WTC11 (cell line): ENCODE measurements at regions not wholly inside any gene's neighbourhood (a gene's known extent, or its start where the extent isn't known, plus 50 kb on each side); places are given as distances from the start of the nearest gene placed in this dataset.

Experiments used
- ATAC-seq: fragments of 200-7000 bp; cut with Tn5 transposase; 2 replicates; pipeline ENCODE4 v1.10.0; 2021; ENCODE audit warnings: mild to moderate bottlenecking, moderate library complexity
- CTCF ChIA-PET: fragments of 300-600 bp; sonication (Branson Sonifier 250); formaldehyde crosslinking; loops from one replicate; lab custom pipeline; 2021; ENCODE audit warnings: antibody characterized with exemption; lab: Charles Lee
- POLR2A ChIA-PET: fragments of 350-600 bp; sonication (Branson Sonifier 250); formaldehyde crosslinking; loops from one replicate; lab custom pipeline; 2021; ENCODE audit warnings: antibody characterized with exemption; lab: Charles Lee
- DNase-seq: peaks from one replicate; pipeline ENCODE4 v3.0.0; 2021; ENCODE audit warnings: low spot score
- H3K27ac Mint-ChIP-seq: 2 replicates; pipeline ENCODE4 v1.8.0; 2021; ENCODE audit warnings: mixed read lengths
- H3K27me3 Mint-ChIP-seq: 2 replicates; pipeline ENCODE4 v1.8.0; 2021; ENCODE audit warnings: low read depth, mild to moderate bottlenecking, moderate library complexity, mixed read lengths
- H3K36me3 Mint-ChIP-seq: 2 replicates; pipeline ENCODE4 v1.8.0; 2021; ENCODE audit warnings: mixed read lengths
- H3K4me1 Mint-ChIP-seq: 2 replicates; pipeline ENCODE4 v1.8.0; 2022; ENCODE audit warnings: mixed read lengths
- H3K4me3 Mint-ChIP-seq: 2 replicates; pipeline ENCODE4 v1.8.0; 2021; ENCODE audit warnings: mild to moderate bottlenecking, moderate library complexity, mixed read lengths
- H3K9me3 Mint-ChIP-seq: 2 replicates; pipeline ENCODE4 v1.8.0; 2021; ENCODE audit warnings: mixed read lengths
- ATF1 ChIP-seq: sonication (generic); formaldehyde crosslinking; IDR thresholded peaks from 2 replicates; pipeline ENCODE4 v1.8.1; 2023; ENCODE audit warnings: mild to moderate bottlenecking, moderate library complexity, missing genetic modification reagents
- CTCF ChIP-seq: fragments of 200-600 bp; IDR thresholded peaks from 2 replicates; pipeline ENCODE4 v1.8.0; 2022; ENCODE audit warnings: antibody characterized with exemption
- ESRRA ChIP-seq: sonication (generic); formaldehyde crosslinking; IDR thresholded peaks from 2 replicates; pipeline ENCODE4 v1.8.1; 2022; ENCODE audit warnings: mild to moderate bottlenecking, missing genetic modification reagents, borderline replicate concordance
- FOXK1 ChIP-seq: sonication (generic); formaldehyde crosslinking; IDR thresholded peaks from 2 replicates; pipeline ENCODE4 v1.8.0; 2022; ENCODE audit warnings: mild to moderate bottlenecking, moderate library complexity, missing genetic modification reagents
- HMGA2 ChIP-seq: fragments of 250-450 bp; sonication (Bioruptor Pico); IDR thresholded peaks from 2 replicates; pipeline ENCODE4 v1.4.0; 2021; ENCODE audit warnings: mild to moderate bottlenecking, moderate library complexity
- HMGXB4 ChIP-seq: sonication (generic); formaldehyde crosslinking; IDR thresholded peaks from 2 replicates; pipeline ENCODE4 v1.8.1; 2023; ENCODE audit warnings: mild to moderate bottlenecking, moderate library complexity, missing genetic modification reagents
- NR2C2 ChIP-seq: sonication (generic); formaldehyde crosslinking; IDR thresholded peaks from 2 replicates; pipeline ENCODE4 v1.8.0; 2022; ENCODE audit warnings: mild to moderate bottlenecking, missing genetic modification reagents
- STAT6 ChIP-seq: sonication (generic); formaldehyde crosslinking; conservative IDR thresholded peaks from 2 replicates; pipeline ENCODE4 v1.8.1; 2023; ENCODE audit warnings: mild to moderate bottlenecking, low read depth, missing genetic modification reagents, moderate library complexity
- ZNF281 ChIP-seq: sonication (generic); formaldehyde crosslinking; IDR thresholded peaks from 2 replicates; pipeline ENCODE4 v1.8.0; 2023; ENCODE audit warnings: mild to moderate bottlenecking, missing genetic modification reagents
- ZNF423 ChIP-seq: fragments of 250-450 bp; sonication (Bioruptor Pico); IDR thresholded peaks from 2 replicates; pipeline ENCODE4 v2.1.2; 2022; ENCODE audit warnings: mild to moderate bottlenecking, moderate library complexity
- ZNF425 ChIP-seq: fragments of 250-450 bp; sonication (Bioruptor Pico); conservative IDR thresholded peaks from 2 replicates; pipeline ENCODE4 v1.9.0; 2021; ENCODE audit warnings: mild to moderate bottlenecking
- ZSCAN18 ChIP-seq: fragments of 250-450 bp; sonication (Bioruptor Pico); IDR thresholded peaks from 2 replicates; pipeline ENCODE4 v2.1.2; 2022; ENCODE audit warnings: mild to moderate bottlenecking, moderate library complexity
- TF ChIP-seq, protein P1 (sequence below): sonication (generic); formaldehyde crosslinking; IDR thresholded peaks from 2 replicates; pipeline ENCODE4 v1.8.0; 2023; ENCODE audit warnings: missing genetic modification reagents, mild to moderate bottlenecking, borderline replicate concordance

DNA sequence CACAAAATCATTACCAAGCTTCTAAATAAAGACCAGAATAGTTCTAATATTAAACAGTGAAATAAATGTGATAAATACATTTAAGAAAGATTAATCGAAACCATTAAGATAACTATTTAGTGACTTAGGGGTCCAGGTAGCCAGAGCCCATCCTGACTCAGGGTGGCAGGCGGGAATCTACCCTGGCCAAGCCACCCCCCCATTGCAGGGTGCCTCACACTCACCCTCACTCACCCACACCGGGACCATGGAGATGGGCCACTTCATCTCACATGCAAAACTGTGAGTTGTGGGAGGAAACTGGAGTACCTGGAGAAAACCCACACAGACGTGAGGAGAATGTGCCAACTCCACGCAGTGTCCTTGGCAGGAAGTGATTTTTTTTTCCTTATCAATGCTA is 237.6 kb upstream of the HAND2 start:
- Mint-ChIP-seq H3K9me3 (no peaks in the 10 kb centered on the region), H3K27me3 (no peaks in the 10 kb centered on the region; the same call in 1 of the 2 replicates), H3K36me3 (no peaks in the 10 kb centered on the region), H3K4me3 (no peak overlapping the region), H3K27ac (no peak overlapping the region), H3K4me1 (no peaks in the 10 kb centered on the region)
- TF ChIP-seq, protein P1, sequence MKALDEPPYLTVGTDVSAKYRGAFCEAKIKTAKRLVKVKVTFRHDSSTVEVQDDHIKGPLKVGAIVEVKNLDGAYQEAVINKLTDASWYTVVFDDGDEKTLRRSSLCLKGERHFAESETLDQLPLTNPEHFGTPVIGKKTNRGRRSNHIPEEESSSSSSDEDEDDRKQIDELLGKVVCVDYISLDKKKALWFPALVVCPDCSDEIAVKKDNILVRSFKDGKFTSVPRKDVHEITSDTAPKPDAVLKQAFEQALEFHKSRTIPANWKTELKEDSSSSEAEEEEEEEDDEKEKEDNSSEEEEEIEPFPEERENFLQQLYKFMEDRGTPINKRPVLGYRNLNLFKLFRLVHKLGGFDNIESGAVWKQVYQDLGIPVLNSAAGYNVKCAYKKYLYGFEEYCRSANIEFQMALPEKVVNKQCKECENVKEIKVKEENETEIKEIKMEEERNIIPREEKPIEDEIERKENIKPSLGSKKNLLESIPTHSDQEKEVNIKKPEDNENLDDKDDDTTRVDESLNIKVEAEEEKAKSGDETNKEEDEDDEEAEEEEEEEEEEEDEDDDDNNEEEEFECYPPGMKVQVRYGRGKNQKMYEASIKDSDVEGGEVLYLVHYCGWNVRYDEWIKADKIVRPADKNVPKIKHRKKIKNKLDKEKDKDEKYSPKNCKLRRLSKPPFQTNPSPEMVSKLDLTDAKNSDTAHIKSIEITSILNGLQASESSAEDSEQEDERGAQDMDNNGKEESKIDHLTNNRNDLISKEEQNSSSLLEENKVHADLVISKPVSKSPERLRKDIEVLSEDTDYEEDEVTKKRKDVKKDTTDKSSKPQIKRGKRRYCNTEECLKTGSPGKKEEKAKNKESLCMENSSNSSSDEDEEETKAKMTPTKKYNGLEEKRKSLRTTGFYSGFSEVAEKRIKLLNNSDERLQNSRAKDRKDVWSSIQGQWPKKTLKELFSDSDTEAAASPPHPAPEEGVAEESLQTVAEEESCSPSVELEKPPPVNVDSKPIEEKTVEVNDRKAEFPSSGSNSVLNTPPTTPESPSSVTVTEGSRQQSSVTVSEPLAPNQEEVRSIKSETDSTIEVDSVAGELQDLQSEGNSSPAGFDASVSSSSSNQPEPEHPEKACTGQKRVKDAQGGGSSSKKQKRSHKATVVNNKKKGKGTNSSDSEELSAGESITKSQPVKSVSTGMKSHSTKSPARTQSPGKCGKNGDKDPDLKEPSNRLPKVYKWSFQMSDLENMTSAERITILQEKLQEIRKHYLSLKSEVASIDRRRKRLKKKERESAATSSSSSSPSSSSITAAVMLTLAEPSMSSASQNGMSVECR: no peak
- TF ChIP-seq ZNF423 (no peak), CTCF (no peak), HMGXB4 (CRISPR knock-in tag) (no peak), ZSCAN18 (CRISPR knock-in tag) (no peak), HMGA2 (CRISPR knock-in tag) (no peak), ATF1 (CRISPR knock-in tag) (no peak), STAT6 (no peak), FOXK1 (no peak), NR2C2 (CRISPR knock-in tag) (no peak), ESRRA (no peak), ZNF425 (CRISPR knock-in tag) (no peak), ZNF281 (no peak)
- DNase-seq (no peak), ATAC-seq (no peak)
- POLR2A ChIA-PET: no interaction called here
- CTCF ChIA-PET: no interaction called here
